ENCODE measurements at regions not wholly inside any gene's neighbourhood (a gene's known extent, or its start where the extent isn't known, plus 50 kb on each side); places are given as distances from the start of the nearest gene placed in this dataset.

DNA sequence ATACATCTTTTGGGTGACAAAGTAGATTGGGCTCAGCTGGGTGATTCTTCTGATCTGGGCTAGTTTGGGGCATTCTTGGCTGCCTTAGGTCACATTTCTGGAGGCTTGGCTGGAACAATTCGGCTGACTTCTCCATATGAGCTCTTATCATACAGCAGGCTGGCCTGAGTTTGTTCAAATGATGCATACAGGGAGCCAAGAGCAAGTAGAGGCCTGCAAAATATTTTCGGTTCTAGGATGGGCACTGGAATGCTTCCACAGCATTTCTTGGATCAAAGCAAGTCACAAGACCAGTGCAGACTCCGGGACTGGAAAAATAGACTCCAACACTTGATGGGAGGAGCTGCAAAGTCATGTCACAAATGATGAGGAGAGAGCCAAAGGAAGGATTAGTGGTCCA, 98.4 kb downstream of the SCG2 start:
- TF ChIP-seq, protein P1, sequence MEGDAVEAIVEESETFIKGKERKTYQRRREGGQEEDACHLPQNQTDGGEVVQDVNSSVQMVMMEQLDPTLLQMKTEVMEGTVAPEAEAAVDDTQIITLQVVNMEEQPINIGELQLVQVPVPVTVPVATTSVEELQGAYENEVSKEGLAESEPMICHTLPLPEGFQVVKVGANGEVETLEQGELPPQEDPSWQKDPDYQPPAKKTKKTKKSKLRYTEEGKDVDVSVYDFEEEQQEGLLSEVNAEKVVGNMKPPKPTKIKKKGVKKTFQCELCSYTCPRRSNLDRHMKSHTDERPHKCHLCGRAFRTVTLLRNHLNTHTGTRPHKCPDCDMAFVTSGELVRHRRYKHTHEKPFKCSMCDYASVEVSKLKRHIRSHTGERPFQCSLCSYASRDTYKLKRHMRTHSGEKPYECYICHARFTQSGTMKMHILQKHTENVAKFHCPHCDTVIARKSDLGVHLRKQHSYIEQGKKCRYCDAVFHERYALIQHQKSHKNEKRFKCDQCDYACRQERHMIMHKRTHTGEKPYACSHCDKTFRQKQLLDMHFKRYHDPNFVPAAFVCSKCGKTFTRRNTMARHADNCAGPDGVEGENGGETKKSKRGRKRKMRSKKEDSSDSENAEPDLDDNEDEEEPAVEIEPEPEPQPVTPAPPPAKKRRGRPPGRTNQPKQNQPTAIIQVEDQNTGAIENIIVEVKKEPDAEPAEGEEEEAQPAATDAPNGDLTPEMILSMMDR (IDR thresholded peaks at IDR 0.05), result no peak
- no peak for TF ChIP-seq POLR2A (IDR thresholded peaks at IDR 0.05)
